ENCODE measurements at regions not wholly inside any gene's neighbourhood (a gene's known extent, or its start where the extent isn't known, plus 50 kb on each side); places are given as distances from the start of the nearest gene placed in this dataset.

DNA sequence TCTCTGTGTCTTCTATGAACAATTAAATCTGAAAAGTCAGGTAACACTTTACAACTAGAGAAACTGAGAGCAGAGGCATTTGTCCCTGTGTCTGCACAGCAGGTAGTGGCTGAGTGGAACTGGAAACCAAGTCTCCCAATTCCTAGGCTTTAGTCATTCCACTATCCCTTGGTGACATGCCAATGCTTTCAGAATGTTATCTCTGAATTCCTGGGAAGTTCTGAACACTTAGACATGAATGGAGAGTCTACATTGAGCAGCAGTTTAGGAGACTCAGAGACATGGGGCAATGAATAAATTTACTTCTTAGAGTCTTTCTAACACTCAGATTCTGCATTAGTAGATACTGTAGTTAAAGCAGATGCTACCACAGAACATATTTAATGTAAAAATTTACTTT is 94.8 kb upstream of the APC start:
- Histone ChIP-seq H3K4me3 (ENCODE audit: low read depth, low read length) (no peak overlapping the region), H3K9me3 (ENCODE audit: control insufficient read depth, insufficient read depth, low read depth, low read length) (no peaks in the 10 kb centered on the region)

DNA sequence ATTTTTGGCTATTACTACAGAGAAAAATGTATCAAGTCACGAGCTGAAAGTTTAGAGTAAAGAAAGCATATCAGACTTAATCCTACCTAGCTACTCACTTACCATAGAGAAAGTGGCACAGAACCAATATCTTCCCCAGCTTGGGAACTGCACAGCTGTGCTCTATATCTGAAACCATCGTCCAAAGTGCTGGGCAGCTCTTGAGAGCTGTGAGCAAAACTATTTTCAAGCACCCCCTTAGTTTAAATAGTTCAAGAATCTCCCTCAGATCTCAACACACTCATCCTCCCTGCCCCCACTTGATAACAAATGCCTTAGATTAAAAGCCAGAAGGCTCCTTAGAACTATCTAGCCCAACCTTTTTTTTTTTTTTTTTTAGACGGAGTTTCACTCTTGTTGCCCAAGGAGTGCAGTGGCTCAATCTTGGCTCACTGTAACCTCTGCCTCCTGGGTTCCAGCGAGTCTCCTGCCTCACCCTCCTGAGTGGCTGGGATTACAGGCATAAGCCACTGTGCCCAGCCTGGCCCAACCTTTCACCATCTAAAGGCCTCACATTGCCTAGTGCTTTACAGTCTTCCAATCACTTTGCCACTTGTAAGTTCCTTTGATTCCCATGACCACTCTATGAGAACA is 94.2 kb upstream of the APC start:
- Histone ChIP-seq H3K9me3 (ENCODE audit: control insufficient read depth, insufficient read depth, low read depth, low read length) (no peaks in the 10 kb centered on the region), H3K36me3 (ENCODE audit: control insufficient read depth, insufficient read depth, low read length) (no peaks in the 10 kb centered on the region), H3K27me3 (ENCODE audit: control insufficient read depth, insufficient read depth, low read length) (no peaks in the 10 kb centered on the region), H3K9ac (ENCODE audit: low read length) (no peak overlapping the region), H3K27ac (ENCODE audit: low read depth, low read length) (no peak overlapping the region), H3K4me1 (ENCODE audit: control insufficient read depth, insufficient read depth, low read length) (peaks cover 5% of the 10 kb centered on the region), H3K4me3 (ENCODE audit: low read depth, low read length) (no peak overlapping the region)

More for the DNA sequence above, 94.8 kb upstream of the APC start:
- Histone ChIP-seq H3K27me3 (ENCODE audit: control insufficient read depth, insufficient read depth, low read length) (no peaks in the 10 kb centered on the region), H3K9ac (ENCODE audit: low read length) (no peak overlapping the region), H3K27ac (ENCODE audit: low read depth, low read length) (no peak overlapping the region), H3K36me3 (ENCODE audit: control insufficient read depth, insufficient read depth, low read length) (no peaks in the 10 kb centered on the region), H3K4me1 (ENCODE audit: control insufficient read depth, insufficient read depth, low read length) (peaks cover 5% of the 10 kb centered on the region)

- Histone ChIP-seq H3K9ac (ENCODE audit: low read length) (no peak overlapping the region), H3K4me1 (ENCODE audit: control insufficient read depth, insufficient read depth, low read length) (peaks cover 5% of the 10 kb centered on the region), H3K36me3 (ENCODE audit: control insufficient read depth, insufficient read depth, low read length) (no peaks in the 10 kb centered on the region), H3K4me3 (ENCODE audit: low read depth, low read length) (no peak overlapping the region), H3K9me3 (ENCODE audit: control insufficient read depth, insufficient read depth, low read depth, low read length) (no peaks in the 10 kb centered on the region), H3K27ac (ENCODE audit: low read depth, low read length) (no peak overlapping the region), H3K27me3 (ENCODE audit: control insufficient read depth, insufficient read depth, low read length) (no peaks in the 10 kb centered on the region)
These were observed 91.3 kb upstream of the APC start for GRCh38 chr5:112646139-112646936.

DNA sequence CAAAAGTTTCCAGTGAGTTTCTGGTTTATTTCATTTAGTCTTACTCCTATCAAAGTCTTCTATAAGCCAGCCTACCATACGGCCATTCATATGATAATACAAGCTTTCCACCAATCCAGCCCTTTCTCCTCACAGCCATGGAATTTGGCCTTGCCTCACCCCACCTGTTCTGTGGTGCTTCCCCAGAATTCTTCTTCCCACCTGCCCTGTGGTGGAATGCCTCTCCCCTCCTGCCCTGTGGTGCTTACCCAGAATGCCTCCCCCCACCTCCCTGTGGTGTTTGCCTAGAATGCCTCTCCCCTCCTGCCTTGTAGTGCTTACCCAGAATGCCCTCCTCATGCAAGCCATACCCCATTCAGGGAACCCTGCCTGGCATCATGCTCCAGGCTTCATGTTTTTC is 90.3 kb upstream of the APC start:
- no peaks in the 10 kb centered on the region for H3K27me3 ChIP-seq (ENCODE audit: control insufficient read depth, insufficient read depth, low read length)
- H3K4me1 ChIP-seq (ENCODE audit: control insufficient read depth, insufficient read depth, low read length): peaks cover 5% of the 10 kb centered on the region
- no peaks in the 10 kb centered on the region for H3K36me3 ChIP-seq (ENCODE audit: control insufficient read depth, insufficient read depth, low read length)
- no peaks in the 10 kb centered on the region for H3K9me3 ChIP-seq (ENCODE audit: control insufficient read depth, insufficient read depth, low read depth, low read length)
- H3K9ac ChIP-seq (ENCODE audit: low read length): no peak overlapping the region
- no peak overlapping the region for H3K4me3 ChIP-seq (ENCODE audit: low read depth, low read length)
- no peak overlapping the region for H3K27ac ChIP-seq (ENCODE audit: low read depth, low read length)

- Histone ChIP-seq H3K4me1 (ENCODE audit: control insufficient read depth, insufficient read depth, low read length) (peaks cover 5% of the 10 kb centered on the region), H3K27ac (ENCODE audit: low read depth, low read length) (no peak overlapping the region), H3K27me3 (ENCODE audit: control insufficient read depth, insufficient read depth, low read length) (no peaks in the 10 kb centered on the region), H3K4me3 (ENCODE audit: low read depth, low read length) (no peak overlapping the region), H3K9ac (ENCODE audit: low read length) (no peak overlapping the region), H3K9me3 (ENCODE audit: control insufficient read depth, insufficient read depth, low read depth, low read length) (no peaks in the 10 kb centered on the region), H3K36me3 (ENCODE audit: control insufficient read depth, insufficient read depth, low read length) (no peaks in the 10 kb centered on the region)
These were observed 89.4 kb upstream of the APC start for GRCh38 chr5:112648264-112648663.

DNA sequence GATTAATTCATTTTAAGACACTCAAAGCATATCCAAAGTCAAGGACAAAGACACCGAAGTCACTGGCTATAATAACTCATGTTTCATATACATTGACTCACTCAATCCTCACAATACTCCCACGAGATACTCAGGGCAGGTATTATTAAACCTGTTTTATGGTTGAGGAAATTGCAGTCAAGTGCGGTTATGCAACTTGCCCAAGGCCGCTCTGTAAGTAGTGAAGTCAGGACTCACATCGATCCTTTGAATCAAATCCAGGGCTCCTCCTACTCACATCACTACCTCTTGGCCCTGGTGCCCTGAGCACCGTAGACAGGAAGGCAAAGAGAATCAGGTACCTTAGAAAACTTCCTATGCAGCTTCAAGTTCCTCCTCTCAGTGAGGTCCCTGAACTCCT is 87.8 kb upstream of the APC start:
- no peak overlapping the region for H3K4me3 ChIP-seq (ENCODE audit: low read depth, low read length)
- H3K9me3 ChIP-seq (ENCODE audit: control insufficient read depth, insufficient read depth, low read depth, low read length): no peaks in the 10 kb centered on the region
- no peak overlapping the region for H3K27ac ChIP-seq (ENCODE audit: low read depth, low read length)
- H3K4me1 ChIP-seq (ENCODE audit: control insufficient read depth, insufficient read depth, low read length): peaks cover 5% of the 10 kb centered on the region
- H3K9ac ChIP-seq (ENCODE audit: low read length): no peak overlapping the region
- no peaks in the 10 kb centered on the region for H3K36me3 ChIP-seq (ENCODE audit: control insufficient read depth, insufficient read depth, low read length)
- no peaks in the 10 kb centered on the region for H3K27me3 ChIP-seq (ENCODE audit: control insufficient read depth, insufficient read depth, low read length)

GRCh38 chr5:112653638-112654205 is 84.0 kb upstream of the APC start:
- H3K27ac ChIP-seq (ENCODE audit: low read depth, low read length): no peak overlapping the region
- H3K9ac ChIP-seq (ENCODE audit: low read length): no peak overlapping the region
- H3K27me3 ChIP-seq (ENCODE audit: control insufficient read depth, insufficient read depth, low read length): no peaks in the 10 kb centered on the region
- no peaks in the 10 kb centered on the region for H3K4me1 ChIP-seq (ENCODE audit: control insufficient read depth, insufficient read depth, low read length)
- H3K4me3 ChIP-seq (ENCODE audit: low read depth, low read length): no peak overlapping the region
- no peaks in the 10 kb centered on the region for H3K9me3 ChIP-seq (ENCODE audit: control insufficient read depth, insufficient read depth, low read depth, low read length)
- no peaks in the 10 kb centered on the region for H3K36me3 ChIP-seq (ENCODE audit: control insufficient read depth, insufficient read depth, low read length)

GRCh38 chr5:112655513-112655912 is 82.2 kb upstream of the APC start:
- Histone ChIP-seq H3K4me3 (ENCODE audit: low read depth, low read length) (no peak overlapping the region), H3K27ac (ENCODE audit: low read depth, low read length) (no peak overlapping the region), H3K9ac (ENCODE audit: low read length) (no peak overlapping the region), H3K9me3 (ENCODE audit: control insufficient read depth, insufficient read depth, low read depth, low read length) (0 out of 2 replicates have a peak, but pooled peaks cover 2% of the 10 kb centered on the region), H3K27me3 (ENCODE audit: control insufficient read depth, insufficient read depth, low read length) (no peaks in the 10 kb centered on the region), H3K36me3 (ENCODE audit: control insufficient read depth, insufficient read depth, low read length) (no peaks in the 10 kb centered on the region), H3K4me1 (ENCODE audit: control insufficient read depth, insufficient read depth, low read length) (no peaks in the 10 kb centered on the region)

- H3K27ac ChIP-seq (ENCODE audit: low read depth, low read length): no peak overlapping the region
- H3K4me3 ChIP-seq (ENCODE audit: low read depth, low read length): no peak overlapping the region
- no peaks in the 10 kb centered on the region for H3K36me3 ChIP-seq (ENCODE audit: control insufficient read depth, insufficient read depth, low read length)
- no peaks in the 10 kb centered on the region for H3K4me1 ChIP-seq (ENCODE audit: control insufficient read depth, insufficient read depth, low read length)
- no peaks in the 10 kb centered on the region for H3K27me3 ChIP-seq (ENCODE audit: control insufficient read depth, insufficient read depth, low read length)
- no peak overlapping the region for H3K9ac ChIP-seq (ENCODE audit: low read length)
- H3K9me3 ChIP-seq (ENCODE audit: control insufficient read depth, insufficient read depth, low read depth, low read length): 0 out of 2 replicates have a peak, but pooled peaks cover 2% of the 10 kb centered on the region
These were observed 81.2 kb upstream of the APC start for GRCh38 chr5:112656451-112656850.

GRCh38 chr5:112657804-112658203 is 79.9 kb upstream of the APC start:
- Histone ChIP-seq H3K27me3 (ENCODE audit: control insufficient read depth, insufficient read depth, low read length) (no peaks in the 10 kb centered on the region), H3K36me3 (ENCODE audit: control insufficient read depth, insufficient read depth, low read length) (no peaks in the 10 kb centered on the region), H3K9ac (ENCODE audit: low read length) (no peak overlapping the region), H3K27ac (ENCODE audit: low read depth, low read length) (no peak overlapping the region), H3K4me1 (ENCODE audit: control insufficient read depth, insufficient read depth, low read length) (no peaks in the 10 kb centered on the region), H3K9me3 (ENCODE audit: control insufficient read depth, insufficient read depth, low read depth, low read length) (0 out of 2 replicates have a peak, but pooled peaks cover 2% of the 10 kb centered on the region), H3K4me3 (ENCODE audit: low read depth, low read length) (no peak overlapping the region)

GRCh38 chr5:112660359-112660758 is 77.3 kb upstream of the APC start:
- no peaks in the 10 kb centered on the region for H3K27me3 ChIP-seq (ENCODE audit: control insufficient read depth, insufficient read depth, low read length)
- no peak overlapping the region for H3K9ac ChIP-seq (ENCODE audit: low read length)
- no peaks in the 10 kb centered on the region for H3K4me1 ChIP-seq (ENCODE audit: control insufficient read depth, insufficient read depth, low read length)
- no peak overlapping the region for H3K27ac ChIP-seq (ENCODE audit: low read depth, low read length)
- H3K9me3 ChIP-seq (ENCODE audit: control insufficient read depth, insufficient read depth, low read depth, low read length): 0 out of 2 replicates have a peak, but pooled peaks cover 2% of the 10 kb centered on the region
- H3K36me3 ChIP-seq (ENCODE audit: control insufficient read depth, insufficient read depth, low read length): no peaks in the 10 kb centered on the region
- no peak overlapping the region for H3K4me3 ChIP-seq (ENCODE audit: low read depth, low read length)
